Keratinocyte (primary cell): ENCODE measurements at regions not wholly inside any gene's neighbourhood (a gene's known extent, or its start where the extent isn't known, plus 50 kb on each side); places are given as distances from the start of the nearest gene placed in this dataset.

ENCODE experiments used
- DNase-seq: peaks from one replicate; pipeline ENCODE4 v3.0.0-alpha.2; 2011; ENCODE audit warnings: low read depth, missing footprints, low spot score
- FAIRE-seq: peaks from 2 replicates; lab custom pipeline; 2011; peaks lifted over from hg19 to GRCh38; lab: Jason Lieb, UNC
- H2AFZ ChIP-seq: 2 replicates; pipeline ENCODE4 v1.6.0; 2012; ENCODE audit warnings: low read length, control low read depth, inconsistent platforms; ENCODE audit not compliant: control insufficient read depth
- H3K27ac ChIP-seq: 2 replicates; pipeline ENCODE4 v1.5.1; 2011; ENCODE audit warnings: low read length; ENCODE audit not compliant: control insufficient read depth, insufficient read depth
- H3K27me3 ChIP-seq: 3 replicates; pipeline ENCODE4 v1.6.0; 2011; ENCODE audit warnings: low read length; ENCODE audit not compliant: control insufficient read depth, insufficient read depth; ENCODE audit errors: extremely low read depth
- H3K36me3 ChIP-seq, 2 experiments: 2 replicates in 1 of 2; 3 replicates in 1 of 2; pipeline ENCODE4 v1.5.1; 2011; ENCODE audit warnings: low read length in 2 of 2, mild to moderate bottlenecking in 1 of 2; ENCODE audit not compliant: control insufficient read depth in 2 of 2, insufficient read depth in 2 of 2; ENCODE audit errors: extremely low read depth in 1 of 2
- H3K4me1 ChIP-seq: 3 replicates; pipeline ENCODE4 v1.5.1; 2011; ENCODE audit warnings: low read length; ENCODE audit not compliant: control insufficient read depth, insufficient read depth; ENCODE audit errors: extremely low read depth
- H3K4me2 ChIP-seq: 3 replicates; pipeline ENCODE4 v1.6.0; 2011; ENCODE audit warnings: low read depth, low read length; ENCODE audit not compliant: control insufficient read depth, insufficient read depth; ENCODE audit errors: extremely low read depth
- H3K4me3 ChIP-seq, 3 experiments: fragments of 200-600 bp in 1 of 3; sonication (generic) in 1 of 3; 2 replicates in 2 of 3; 3 replicates in 1 of 3; pipeline ENCODE4 v1.5.1; 2011 to 2016; ENCODE audit warnings: low read length in 3 of 3, mild to moderate bottlenecking in 3 of 3, control low read depth in 2 of 3, inconsistent platforms in 1 of 3, low read depth in 1 of 3, mixed read lengths in 1 of 3, mixed run types in 1 of 3, moderate library complexity in 1 of 3; ENCODE audit not compliant: control insufficient read depth in 2 of 3, insufficient read depth in 2 of 3; ENCODE audit errors: extremely low read depth in 1 of 3
- H3K79me2 ChIP-seq: 2 replicates; pipeline ENCODE4 v1.6.0; 2012; ENCODE audit warnings: low read length; ENCODE audit not compliant: control insufficient read depth, insufficient read depth
- H3K9ac ChIP-seq: 3 replicates; pipeline ENCODE4 v1.6.0; 2011; ENCODE audit warnings: low read length; ENCODE audit not compliant: control insufficient read depth, insufficient read depth; ENCODE audit errors: extremely low read depth
- H3K9me1 ChIP-seq: 3 replicates; pipeline ENCODE4 v1.6.0; 2011; ENCODE audit warnings: low read length; ENCODE audit not compliant: control insufficient read depth, insufficient read depth; ENCODE audit errors: extremely low read depth
- H3K9me3 ChIP-seq: 2 replicates; pipeline ENCODE4 v1.5.1; 2012; ENCODE audit warnings: low read depth, low read length; ENCODE audit not compliant: control insufficient read depth
- H4K20me1 ChIP-seq: 3 replicates; pipeline ENCODE4 v1.6.0; 2011; ENCODE audit warnings: low read length; ENCODE audit not compliant: control insufficient read depth, insufficient read depth; ENCODE audit errors: extremely low read depth
- EZH2 ChIP-seq: IDR thresholded peaks from one replicate; pipeline ENCODE4 v1.6.1; 2012; ENCODE audit warnings: inconsistent platforms, mild to moderate bottlenecking, low read length, moderate library complexity
- dilution Hi-C: fragments of 300-500 bp; cut with MboI; formaldehyde crosslinking; loops from one replicate; pipeline ENCODE4 v1.7.0; 2020; ENCODE audit warnings: low sequenced_read_pairs; ENCODE audit not compliant: extremely low pct_ligation_motif_present
- TF ChIP-seq, protein P1 (sequence below), 3 experiments: IDR thresholded peaks in 1 of 3; conservative IDR thresholded peaks in 1 of 3; optimal IDR thresholded peaks in 1 of 3; 2 replicates in 2 of 3; 3 replicates in 1 of 3; pipeline versions ENCODE3 to v1.5.1; 2011; ENCODE audit warnings: low read length in 3 of 3, mild to moderate bottlenecking in 3 of 3, moderate library complexity in 2 of 3, control low read depth in 1 of 3, inconsistent platforms in 1 of 3; ENCODE audit not compliant: insufficient read depth in 2 of 3; ENCODE audit errors: extremely low read depth in 1 of 3

DNA sequence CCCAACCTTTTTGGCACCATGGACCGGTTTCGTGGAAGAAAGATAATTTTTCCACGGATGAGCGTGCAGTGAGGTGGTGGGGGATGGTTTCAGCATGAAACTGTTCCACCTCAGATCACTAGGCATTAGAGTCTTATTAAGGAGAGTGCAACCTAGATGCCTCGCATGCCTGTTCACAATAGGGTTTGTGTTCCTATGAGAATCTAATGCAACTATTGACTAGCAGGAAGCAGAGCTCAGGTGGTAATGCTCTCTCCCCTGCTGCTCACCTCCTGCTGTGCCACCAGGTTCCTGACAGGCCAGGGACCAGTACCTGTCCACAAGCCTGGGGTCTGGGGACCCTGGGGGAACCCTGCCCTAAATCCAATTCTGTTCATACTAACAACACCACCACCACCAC, 377.8 kb downstream of the OLFM3 start:
- no peaks in the 10 kb centered on the region for H3K27me3 ChIP-seq
- no peaks in the 10 kb centered on the region for H4K20me1 ChIP-seq
- H3K4me3 ChIP-seq = no peak overlapping the region
- no peak for DNase-seq
- H2AFZ ChIP-seq = no peak overlapping the region
- dilution Hi-C loops = no loop called here
- TF ChIP-seq, protein P1, sequence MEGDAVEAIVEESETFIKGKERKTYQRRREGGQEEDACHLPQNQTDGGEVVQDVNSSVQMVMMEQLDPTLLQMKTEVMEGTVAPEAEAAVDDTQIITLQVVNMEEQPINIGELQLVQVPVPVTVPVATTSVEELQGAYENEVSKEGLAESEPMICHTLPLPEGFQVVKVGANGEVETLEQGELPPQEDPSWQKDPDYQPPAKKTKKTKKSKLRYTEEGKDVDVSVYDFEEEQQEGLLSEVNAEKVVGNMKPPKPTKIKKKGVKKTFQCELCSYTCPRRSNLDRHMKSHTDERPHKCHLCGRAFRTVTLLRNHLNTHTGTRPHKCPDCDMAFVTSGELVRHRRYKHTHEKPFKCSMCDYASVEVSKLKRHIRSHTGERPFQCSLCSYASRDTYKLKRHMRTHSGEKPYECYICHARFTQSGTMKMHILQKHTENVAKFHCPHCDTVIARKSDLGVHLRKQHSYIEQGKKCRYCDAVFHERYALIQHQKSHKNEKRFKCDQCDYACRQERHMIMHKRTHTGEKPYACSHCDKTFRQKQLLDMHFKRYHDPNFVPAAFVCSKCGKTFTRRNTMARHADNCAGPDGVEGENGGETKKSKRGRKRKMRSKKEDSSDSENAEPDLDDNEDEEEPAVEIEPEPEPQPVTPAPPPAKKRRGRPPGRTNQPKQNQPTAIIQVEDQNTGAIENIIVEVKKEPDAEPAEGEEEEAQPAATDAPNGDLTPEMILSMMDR (optimal IDR thresholded peaks at IDR 0.05 in 1 of 3, IDR thresholded peaks at IDR 0.05 in 1 of 3, conservative IDR thresholded peaks at IDR 0.05 in 1 of 3; ENCODE audit: extremely low read depth in 1 of 3, insufficient read depth in 2 of 3, low read length in 3 of 3) = no peak
- no peak for TF ChIP-seq EZH2
- no peak for FAIRE-seq
- no peaks in the 10 kb centered on the region for H3K36me3 ChIP-seq
- H3K27ac ChIP-seq = no peak overlapping the region
- H3K9me1 ChIP-seq = no peaks in the 10 kb centered on the region
- no peaks in the 10 kb centered on the region for H3K9me3 ChIP-seq
- no peaks in the 10 kb centered on the region for H3K79me2 ChIP-seq
- no peaks in the 10 kb centered on the region for H3K4me1 ChIP-seq
- H3K9ac ChIP-seq = no peak overlapping the region
- no peak overlapping the region for H3K4me2 ChIP-seq

DNA sequence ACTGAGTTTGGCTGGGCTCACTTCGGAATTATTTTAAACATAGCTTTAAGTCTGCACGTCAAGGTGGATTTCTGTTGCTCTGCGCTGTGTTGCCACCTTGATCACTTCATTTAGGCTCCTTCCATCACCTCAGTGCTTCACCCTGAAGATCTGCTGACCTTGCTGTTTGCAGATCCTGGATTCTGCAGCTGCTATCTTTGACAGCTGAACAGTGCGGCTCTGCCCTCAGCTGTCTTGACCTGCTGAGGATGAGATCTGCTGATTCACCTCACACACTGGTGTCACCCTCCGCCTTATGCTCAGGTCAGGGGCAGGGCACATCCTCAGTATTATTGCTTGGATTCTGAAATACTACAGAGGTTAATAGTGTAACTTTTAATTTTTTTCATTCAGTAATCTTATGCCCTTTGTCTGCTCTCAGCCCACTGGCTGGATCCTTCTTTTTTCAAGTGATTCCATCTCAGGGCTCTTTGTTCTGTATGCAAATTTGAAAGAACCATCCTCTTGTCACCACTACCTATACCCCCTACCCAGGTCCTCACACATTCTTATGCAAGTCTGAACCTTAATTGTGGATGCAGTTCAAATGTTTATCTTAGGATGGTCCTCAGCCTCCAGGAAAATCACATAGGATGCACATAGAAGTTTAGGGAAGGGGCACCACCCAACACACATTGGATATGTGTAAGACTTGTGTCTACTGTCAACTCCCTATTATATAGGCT, 364.0 kb downstream of the OLFM3 start:
- no peaks in the 10 kb centered on the region for H3K27me3 ChIP-seq
- H2AFZ ChIP-seq = no peak overlapping the region
- H3K79me2 ChIP-seq = no peaks in the 10 kb centered on the region
- H3K9me3 ChIP-seq = no peaks in the 10 kb centered on the region
- no peaks in the 10 kb centered on the region for H3K36me3 ChIP-seq
- no peak overlapping the region for H3K27ac ChIP-seq
- no peaks in the 10 kb centered on the region for H4K20me1 ChIP-seq
- H3K9me1 ChIP-seq = no peaks in the 10 kb centered on the region
- DNase-seq (no peak), FAIRE-seq (no peak)
- no peak overlapping the region for H3K4me2 ChIP-seq
- dilution Hi-C loops = no loop called here
- no peaks in the 10 kb centered on the region for H3K4me1 ChIP-seq
- TF ChIP-seq, protein P1 (optimal IDR thresholded peaks at IDR 0.05 in 1 of 3, IDR thresholded peaks at IDR 0.05 in 1 of 3, conservative IDR thresholded peaks at IDR 0.05 in 1 of 3; ENCODE audit: extremely low read depth in 1 of 3, insufficient read depth in 2 of 3, low read length in 3 of 3) = no peak
- no peak for TF ChIP-seq EZH2
- H3K4me3 ChIP-seq = no peak overlapping the region
- H3K9ac ChIP-seq = no peak overlapping the region
